Keratinocyte (primary cell): ENCODE measurements at regions not wholly inside any gene's neighbourhood (a gene's known extent, or its start where the extent isn't known, plus 50 kb on each side); places are given as distances from the start of the nearest gene placed in this dataset.
"Not testable (repeated sequence)": the region's sequence is repeated elsewhere in the genome, so short reads cannot be mapped to it uniquely, and the experiment has no call there.

ENCODE experiments used
- DNase-seq: peaks from one replicate; pipeline ENCODE4 v3.0.0-alpha.2; 2011; ENCODE audit warnings: low read depth, missing footprints, low spot score
- FAIRE-seq: peaks from 2 replicates; lab custom pipeline; 2011; peaks lifted over from hg19 to GRCh38; lab: Jason Lieb, UNC
- H2AFZ ChIP-seq: 2 replicates; pipeline ENCODE4 v1.6.0; 2012; ENCODE audit warnings: low read length, control low read depth, inconsistent platforms; ENCODE audit not compliant: control insufficient read depth
- H3K27ac ChIP-seq: 2 replicates; pipeline ENCODE4 v1.5.1; 2011; ENCODE audit warnings: low read length; ENCODE audit not compliant: control insufficient read depth, insufficient read depth
- H3K27me3 ChIP-seq: 3 replicates; pipeline ENCODE4 v1.6.0; 2011; ENCODE audit warnings: low read length; ENCODE audit not compliant: control insufficient read depth, insufficient read depth; ENCODE audit errors: extremely low read depth
- H3K36me3 ChIP-seq, 2 experiments: 2 replicates in 1 of 2; 3 replicates in 1 of 2; pipeline ENCODE4 v1.5.1; 2011; ENCODE audit warnings: low read length in 2 of 2, mild to moderate bottlenecking in 1 of 2; ENCODE audit not compliant: control insufficient read depth in 2 of 2, insufficient read depth in 2 of 2; ENCODE audit errors: extremely low read depth in 1 of 2
- H3K4me1 ChIP-seq: 3 replicates; pipeline ENCODE4 v1.5.1; 2011; ENCODE audit warnings: low read length; ENCODE audit not compliant: control insufficient read depth, insufficient read depth; ENCODE audit errors: extremely low read depth
- H3K4me2 ChIP-seq: 3 replicates; pipeline ENCODE4 v1.6.0; 2011; ENCODE audit warnings: low read depth, low read length; ENCODE audit not compliant: control insufficient read depth, insufficient read depth; ENCODE audit errors: extremely low read depth
- H3K4me3 ChIP-seq, 3 experiments: fragments of 200-600 bp in 1 of 3; sonication (generic) in 1 of 3; 2 replicates in 2 of 3; 3 replicates in 1 of 3; pipeline ENCODE4 v1.5.1; 2011 to 2016; ENCODE audit warnings: low read length in 3 of 3, mild to moderate bottlenecking in 3 of 3, control low read depth in 2 of 3, inconsistent platforms in 1 of 3, low read depth in 1 of 3, mixed read lengths in 1 of 3, mixed run types in 1 of 3, moderate library complexity in 1 of 3; ENCODE audit not compliant: control insufficient read depth in 2 of 3, insufficient read depth in 2 of 3; ENCODE audit errors: extremely low read depth in 1 of 3
- H3K79me2 ChIP-seq: 2 replicates; pipeline ENCODE4 v1.6.0; 2012; ENCODE audit warnings: low read length; ENCODE audit not compliant: control insufficient read depth, insufficient read depth
- H3K9ac ChIP-seq: 3 replicates; pipeline ENCODE4 v1.6.0; 2011; ENCODE audit warnings: low read length; ENCODE audit not compliant: control insufficient read depth, insufficient read depth; ENCODE audit errors: extremely low read depth
- H3K9me1 ChIP-seq: 3 replicates; pipeline ENCODE4 v1.6.0; 2011; ENCODE audit warnings: low read length; ENCODE audit not compliant: control insufficient read depth, insufficient read depth; ENCODE audit errors: extremely low read depth
- H3K9me3 ChIP-seq: 2 replicates; pipeline ENCODE4 v1.5.1; 2012; ENCODE audit warnings: low read depth, low read length; ENCODE audit not compliant: control insufficient read depth
- H4K20me1 ChIP-seq: 3 replicates; pipeline ENCODE4 v1.6.0; 2011; ENCODE audit warnings: low read length; ENCODE audit not compliant: control insufficient read depth, insufficient read depth; ENCODE audit errors: extremely low read depth
- CTCF ChIP-seq, 3 experiments: IDR thresholded peaks in 1 of 3; conservative IDR thresholded peaks in 1 of 3; optimal IDR thresholded peaks in 1 of 3; 2 replicates in 2 of 3; 3 replicates in 1 of 3; pipeline versions ENCODE3 to v1.5.1; 2011; ENCODE audit warnings: low read length in 3 of 3, mild to moderate bottlenecking in 3 of 3, moderate library complexity in 2 of 3, control low read depth in 1 of 3, inconsistent platforms in 1 of 3; ENCODE audit not compliant: insufficient read depth in 2 of 3; ENCODE audit errors: extremely low read depth in 1 of 3
- EZH2 ChIP-seq: IDR thresholded peaks from one replicate; pipeline ENCODE4 v1.6.1; 2012; ENCODE audit warnings: inconsistent platforms, mild to moderate bottlenecking, low read length, moderate library complexity
- dilution Hi-C: fragments of 300-500 bp; cut with MboI; formaldehyde crosslinking; loops from one replicate; pipeline ENCODE4 v1.7.0; 2020; ENCODE audit warnings: low sequenced_read_pairs; ENCODE audit not compliant: extremely low pct_ligation_motif_present

GRCh38 chr3:3646934-3647333 lies 152.3 kb upstream of the LRRN1 start:
- TF ChIP-seq CTCF (optimal IDR thresholded peaks at IDR 0.05 in 1 of 3, IDR thresholded peaks at IDR 0.05 in 1 of 3, conservative IDR thresholded peaks at IDR 0.05 in 1 of 3; ENCODE audit: extremely low read depth in 1 of 3, insufficient read depth in 2 of 3, low read length in 3 of 3): no peak
- TF ChIP-seq EZH2: no peak
- H3K4me2 ChIP-seq: no peak overlapping the region
- DNase-seq (no peak), FAIRE-seq (no peak)
- H3K27ac ChIP-seq: no peak overlapping the region
- no peak overlapping the region for H2AFZ ChIP-seq
- H3K4me1 ChIP-seq: no peaks in the 10 kb centered on the region
- H3K9me1 ChIP-seq: no peaks in the 10 kb centered on the region
- H3K79me2 ChIP-seq: no peaks in the 10 kb centered on the region
- no peaks in the 10 kb centered on the region for H4K20me1 ChIP-seq
- no peak overlapping the region for H3K4me3 ChIP-seq
- no peaks in the 10 kb centered on the region for H3K27me3 ChIP-seq
- H3K9ac ChIP-seq: no peak overlapping the region
- no peaks in the 10 kb centered on the region for H3K9me3 ChIP-seq
- dilution Hi-C loops: no loop called here
- no peaks in the 10 kb centered on the region for H3K36me3 ChIP-seq

- dilution Hi-C loops, H3K79me2 ChIP-seq, DNase-seq, H3K4me3 ChIP-seq, H3K27ac ChIP-seq, H3K9me3 ChIP-seq, H3K4me2 ChIP-seq, H4K20me1 ChIP-seq, FAIRE-seq, H3K36me3 ChIP-seq, H3K9ac ChIP-seq, H2AFZ ChIP-seq, H3K4me1 ChIP-seq, H3K27me3 ChIP-seq, H3K9me1 ChIP-seq: not testable (repeated sequence)
Measured at GRCh38 chr3:3646103-3646844, 153.0 kb upstream of the LRRN1 start.
